EL (cell line): ENCODE measurements at regions not wholly inside any gene's neighbourhood (a gene's known extent, or its start where the extent isn't known, plus 50 kb on each side); places are given as distances from the start of the nearest gene placed in this dataset.

Experiments used
- DNase-seq: peaks from one replicate; pipeline ENCODE4 v3.0.0-alpha.2; 2016

DNA sequence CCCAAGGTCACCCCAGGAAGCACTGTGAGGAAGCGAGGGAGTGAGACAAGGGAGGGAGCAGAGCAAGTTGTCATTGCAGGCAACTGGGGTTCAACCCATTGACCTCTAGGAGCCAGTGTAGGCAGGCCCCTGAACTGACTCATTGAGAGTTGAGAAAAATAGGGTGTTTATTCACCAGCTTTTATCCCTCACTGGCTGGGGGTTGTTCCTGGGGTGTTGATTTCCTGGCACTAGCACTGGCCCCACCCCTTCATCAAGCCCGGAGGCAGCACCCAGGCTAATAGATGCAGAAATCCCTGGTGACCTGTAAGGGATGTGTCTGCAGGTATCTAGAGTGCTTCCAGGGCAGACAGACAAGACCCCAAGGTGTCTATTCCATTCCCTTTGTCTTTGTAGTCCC is 183.9 kb downstream of the ARRDC4 start:
- no peak for DNase-seq

DNA sequence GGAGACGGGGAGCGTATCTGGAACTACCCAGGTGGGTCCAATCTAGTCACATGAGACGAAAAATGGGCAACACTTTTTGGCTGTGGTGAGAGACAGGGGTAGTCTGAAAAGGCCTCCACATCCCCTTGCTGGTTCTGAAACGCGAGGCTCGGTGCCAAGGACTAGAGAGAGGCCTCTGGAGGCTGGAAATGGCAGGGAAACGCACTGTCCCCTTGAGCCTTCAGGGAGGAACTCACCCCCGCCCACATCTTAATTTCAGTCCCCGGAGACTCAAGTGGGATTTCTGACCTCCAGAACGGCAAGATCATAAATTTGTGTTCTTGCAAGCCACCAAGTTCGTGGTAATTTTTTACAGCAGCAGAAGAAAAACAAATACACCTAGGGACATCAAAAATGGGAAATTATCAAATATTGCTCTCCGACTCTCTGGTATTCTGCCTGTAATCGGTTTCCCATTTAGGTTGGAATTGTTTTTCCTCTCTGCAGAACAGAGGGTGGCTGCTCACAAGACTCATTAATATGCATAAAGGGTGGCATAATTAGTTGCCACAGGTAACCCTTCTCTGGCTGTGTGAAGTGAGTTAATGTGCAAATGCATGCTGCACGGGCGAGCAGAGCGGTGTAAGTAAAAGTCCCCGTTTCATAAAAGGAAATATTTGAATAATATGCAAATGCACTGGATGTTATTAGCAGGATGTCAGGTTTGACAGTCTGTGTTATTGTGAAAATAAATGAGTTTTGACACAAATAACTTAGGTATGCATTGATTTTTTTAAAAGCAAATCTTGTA is 185.7 kb downstream of the ARRDC4 start:
- no peak for DNase-seq

DNA sequence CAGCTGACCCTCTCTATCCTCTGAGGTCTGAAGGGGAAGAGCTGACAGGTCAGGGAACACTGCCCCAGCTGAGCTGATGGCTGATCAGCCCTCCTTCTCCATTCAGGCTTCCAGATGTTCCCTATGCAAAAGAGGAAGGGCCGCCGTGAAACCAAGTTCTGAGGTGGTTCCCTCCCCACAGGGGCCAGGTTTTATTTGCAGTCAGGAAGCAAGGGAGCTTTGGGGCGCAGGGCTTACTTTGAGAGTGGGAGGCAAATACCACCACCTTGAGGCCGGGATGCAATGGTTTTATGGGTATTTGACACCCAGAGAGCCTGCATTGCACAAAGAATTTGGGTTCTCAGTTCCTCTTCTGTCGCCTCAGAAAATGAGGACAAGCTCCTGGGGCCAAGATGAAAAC is 186.9 kb downstream of the ARRDC4 start:
- DNase-seq: no peak

DNA sequence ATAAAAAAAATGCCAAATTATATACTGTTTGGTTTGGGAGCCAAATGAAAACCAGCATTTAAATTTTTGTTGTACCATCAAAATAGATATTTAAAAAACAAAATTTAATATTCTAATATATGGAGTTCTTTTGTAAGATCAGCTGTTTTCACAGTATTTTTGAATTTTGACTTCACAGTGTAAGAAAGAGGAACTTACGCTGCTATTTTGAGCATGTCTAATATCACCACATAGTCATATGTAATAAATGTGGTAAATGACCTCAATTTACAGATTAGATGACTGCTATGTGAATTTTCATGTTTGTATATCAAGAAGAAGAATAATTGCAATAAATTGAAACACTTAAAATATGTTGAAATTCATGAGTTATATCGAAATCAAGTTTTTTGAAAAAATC is 189.6 kb downstream of the ARRDC4 start:
- no peak for DNase-seq

DNA sequence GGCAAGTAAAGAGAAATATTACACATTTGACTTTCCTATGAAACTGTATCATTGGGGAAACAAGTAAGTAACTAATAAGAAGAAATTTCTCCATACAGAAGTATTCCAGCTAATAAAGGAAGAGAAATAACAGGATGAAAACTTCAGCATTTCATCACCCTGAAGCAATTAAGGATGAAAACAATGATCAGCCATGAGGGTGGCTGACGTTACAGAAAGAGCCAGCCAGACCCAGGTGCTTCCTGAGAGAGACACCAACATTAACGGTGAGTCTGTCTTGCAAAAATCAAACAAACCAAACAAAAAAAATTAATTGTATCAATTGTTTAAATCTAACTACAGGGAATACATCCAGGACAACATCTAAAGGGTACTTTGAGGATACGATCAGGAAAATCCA is 190.0 kb downstream of the ARRDC4 start:
- DNase-seq: no peak

DNA sequence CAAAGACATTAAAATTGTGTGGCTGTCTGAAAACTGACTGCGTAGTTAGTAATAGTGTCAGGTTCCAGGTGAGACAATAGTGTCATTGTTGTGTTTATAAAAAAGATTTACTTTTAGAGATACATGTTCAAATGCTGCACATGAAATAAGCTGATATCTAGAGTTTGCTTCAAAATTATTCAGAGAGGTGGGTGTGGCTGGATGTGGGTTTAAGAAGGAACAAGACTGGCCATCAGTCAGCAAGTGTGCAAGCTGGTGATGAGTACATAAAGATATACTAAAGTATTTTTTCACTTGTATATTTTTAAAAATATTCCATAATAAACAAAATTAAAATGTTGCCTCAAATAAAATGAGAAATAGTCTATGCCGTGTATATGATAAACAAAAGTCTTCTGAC is 190.6 kb downstream of the ARRDC4 start:
- DNase-seq: no peak

DNA sequence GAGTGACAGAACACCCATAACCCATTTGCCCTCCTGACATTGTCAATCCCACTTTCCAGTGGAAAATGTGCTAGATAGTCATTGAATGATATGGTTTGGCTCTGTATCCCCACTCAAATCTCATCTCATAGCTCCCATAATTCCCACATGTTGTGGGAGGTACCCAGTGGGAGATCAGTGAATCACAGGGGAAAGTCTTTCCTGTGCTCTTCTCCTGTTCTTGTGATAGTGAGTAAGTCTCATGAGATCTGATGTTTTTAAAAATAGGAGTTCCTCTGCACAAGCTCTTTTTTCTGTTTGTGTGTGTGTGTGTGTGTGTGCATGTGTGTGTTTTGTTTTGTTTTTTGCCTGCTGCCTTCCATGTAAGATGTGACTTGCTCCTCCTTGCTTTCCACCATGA is 191.7 kb downstream of the ARRDC4 start:
- DNase-seq: no peak

DNA sequence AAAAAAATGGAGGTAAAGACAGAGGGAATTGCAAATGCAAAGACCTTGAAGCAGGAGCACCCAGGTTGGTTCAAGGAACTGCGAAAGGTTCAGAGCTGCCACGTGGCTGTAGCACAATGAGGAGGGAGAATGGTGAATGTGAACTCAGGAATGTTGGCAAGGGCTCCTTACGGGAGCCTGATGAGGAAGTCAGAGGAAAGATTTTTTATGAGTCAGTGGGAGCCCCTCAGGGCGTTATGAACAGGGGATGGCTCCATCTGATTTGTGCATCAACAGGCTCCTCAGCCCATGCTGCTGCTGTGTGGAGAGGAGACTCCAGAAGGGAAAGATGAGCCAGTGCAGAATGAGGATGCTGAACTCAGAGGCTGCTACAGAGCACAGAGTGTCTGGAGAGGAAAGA is 194.4 kb downstream of the ARRDC4 start:
- DNase-seq: peak; percentile 99

DNA sequence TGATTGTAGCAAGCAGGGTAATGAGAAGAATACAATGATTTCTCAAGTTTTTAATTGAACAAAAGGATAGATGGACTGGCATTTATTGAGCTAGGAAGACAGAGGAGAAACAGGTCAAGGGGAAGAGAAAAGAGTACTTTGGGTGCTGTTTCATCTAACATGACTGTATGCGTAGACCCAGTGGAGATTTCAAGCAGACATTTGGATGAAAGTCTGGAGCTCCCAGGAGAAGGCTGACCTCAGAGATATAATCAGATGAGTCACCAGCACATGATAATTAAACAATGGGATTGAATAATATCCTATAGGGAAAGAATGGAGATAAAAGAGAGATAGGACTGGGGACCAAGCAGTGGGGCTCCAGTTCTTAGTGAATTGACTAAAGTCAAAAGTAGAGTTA is 194.9 kb downstream of the ARRDC4 start:
- DNase-seq: peak; percentile 78

DNA sequence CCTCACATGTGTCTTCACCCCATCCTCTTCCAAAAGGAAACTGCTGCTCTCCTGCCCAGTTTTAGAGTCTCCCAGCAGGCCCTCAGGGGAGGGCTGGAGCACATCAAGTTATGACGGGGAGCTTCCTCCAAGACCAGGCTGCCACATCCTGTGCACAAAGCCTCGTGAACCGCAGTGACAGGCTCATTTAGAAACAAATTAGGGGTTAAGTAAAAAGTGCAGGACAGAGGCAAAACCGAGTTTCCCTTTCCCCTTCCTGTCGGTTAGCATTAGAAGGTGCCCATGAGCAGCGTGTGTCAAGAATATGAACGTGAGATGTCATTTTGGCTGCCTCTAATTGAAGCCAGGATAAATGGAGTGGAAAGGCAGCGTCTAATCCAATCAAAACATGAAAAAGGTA is 199.7 kb downstream of the ARRDC4 start:
- DNase-seq: no peak

DNA sequence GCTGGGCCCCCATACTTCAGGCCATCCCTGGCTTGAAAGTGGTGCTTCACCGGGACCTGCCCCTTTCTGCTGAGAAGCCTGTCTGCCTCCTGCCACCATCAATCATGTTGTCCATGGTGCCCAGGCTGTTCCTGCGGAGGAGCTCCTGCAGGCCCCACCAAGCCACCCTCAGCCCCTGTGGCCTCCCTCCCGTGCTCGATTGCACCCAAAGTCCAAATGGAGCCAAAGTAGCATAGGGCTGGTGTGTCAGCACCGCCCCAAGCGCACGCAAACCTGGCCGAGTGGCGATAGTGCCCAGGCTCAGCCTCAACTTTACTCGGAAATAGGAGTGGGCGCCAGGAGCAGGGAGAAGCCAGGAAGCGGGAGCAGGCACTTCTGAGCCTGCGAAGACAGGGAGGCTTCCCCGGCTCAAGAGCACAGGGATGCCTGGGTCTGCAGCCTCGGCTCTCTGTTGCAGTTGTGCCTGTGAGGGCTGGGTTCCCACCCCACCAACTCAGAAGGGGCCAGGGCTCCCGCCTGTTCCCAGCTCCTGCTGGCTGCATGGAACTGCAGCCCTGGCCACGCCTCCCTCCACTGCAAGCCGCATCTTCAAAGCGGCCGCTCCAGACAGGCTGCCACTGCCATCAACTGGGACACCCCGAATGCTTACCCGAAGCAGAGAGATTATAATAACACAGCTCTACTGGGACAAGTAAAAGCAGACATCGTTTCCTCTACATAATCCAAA is 203.0 kb downstream of the ARRDC4 start:
- DNase-seq: no peak

DNA sequence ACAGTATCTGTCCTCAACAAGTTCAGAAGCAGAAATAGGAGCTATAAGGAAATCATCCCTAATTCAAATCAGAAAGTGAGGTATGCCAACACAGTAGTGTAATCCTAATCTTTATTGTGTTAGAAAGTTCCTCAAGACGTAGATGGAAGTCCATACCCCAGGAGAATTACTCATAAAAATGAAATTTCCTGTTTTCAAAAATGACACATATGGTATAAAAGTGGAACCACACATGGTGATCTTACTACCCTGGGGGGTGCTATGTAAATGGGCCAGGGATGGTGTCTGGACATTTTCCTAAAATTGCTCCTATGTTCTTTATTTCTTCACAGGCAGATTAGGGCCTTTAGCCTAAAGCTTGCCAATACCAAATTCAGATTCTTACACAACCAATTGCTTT is 204.1 kb downstream of the ARRDC4 start:
- peak; percentile 66 for DNase-seq

DNA sequence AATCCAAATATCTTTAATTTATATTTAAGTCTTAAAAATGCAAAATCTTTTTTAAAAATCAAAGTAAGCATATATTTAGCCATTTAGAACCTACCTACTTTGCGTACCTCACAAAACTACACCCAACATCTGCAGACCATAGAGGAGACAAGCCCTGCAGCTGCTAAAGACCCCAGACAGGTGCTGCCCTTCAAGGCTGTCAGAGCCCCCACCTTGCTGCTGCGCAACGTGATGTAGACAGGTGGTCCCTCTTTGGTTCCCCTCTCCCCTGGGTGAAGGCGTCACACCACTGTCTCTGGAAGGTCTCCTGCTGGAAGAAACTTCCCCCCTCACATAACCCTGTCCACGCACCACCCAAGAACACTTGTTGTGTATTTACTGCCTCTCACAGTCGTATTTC is 204.5 kb downstream of the ARRDC4 start:
- DNase-seq: no peak

DNA sequence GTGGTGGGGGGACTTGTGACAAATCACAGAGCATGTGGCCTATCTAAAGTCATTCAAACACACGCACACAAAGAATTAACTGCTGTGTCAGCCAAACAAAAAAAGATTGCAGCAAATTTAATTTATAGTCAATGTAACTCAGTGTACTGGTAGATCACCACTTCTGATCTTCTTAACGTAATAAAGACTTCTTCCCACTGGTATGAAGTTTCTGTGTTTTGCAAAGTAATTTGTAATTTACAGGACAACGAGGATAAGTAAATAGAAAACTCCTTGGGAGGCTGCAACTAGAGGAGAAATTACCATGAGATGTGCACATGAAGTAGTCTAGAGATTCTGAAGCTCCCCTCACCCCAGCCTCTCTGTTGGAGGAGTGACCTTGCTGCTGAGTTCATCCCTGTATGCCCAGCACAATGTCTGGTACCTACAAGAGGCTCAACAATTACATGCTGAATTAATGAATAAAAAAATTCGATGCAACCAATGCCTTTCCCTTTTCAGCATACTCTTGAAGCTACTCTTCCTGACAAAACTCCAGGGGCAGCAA is 207.3 kb downstream of the ARRDC4 start:
- no peak for DNase-seq

DNA sequence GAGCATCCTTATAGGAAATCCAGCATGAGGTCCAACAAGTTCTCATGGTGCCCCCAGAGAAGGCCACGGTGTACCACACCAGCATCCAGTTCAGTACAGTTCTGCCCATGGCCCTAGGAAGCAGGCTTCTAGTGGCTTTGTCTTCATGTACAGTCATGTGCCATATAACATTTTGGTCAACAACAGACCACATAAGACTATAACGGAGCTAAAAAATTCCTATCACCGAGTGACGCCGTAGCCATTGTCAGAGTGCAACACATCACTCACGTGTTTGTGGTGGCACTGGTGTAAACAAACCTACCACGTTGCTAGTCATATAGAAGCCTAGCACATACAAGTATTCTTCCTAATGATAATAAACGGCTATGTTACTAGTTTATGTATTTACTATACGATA is 209.0 kb downstream of the ARRDC4 start:
- DNase-seq: no peak

DNA sequence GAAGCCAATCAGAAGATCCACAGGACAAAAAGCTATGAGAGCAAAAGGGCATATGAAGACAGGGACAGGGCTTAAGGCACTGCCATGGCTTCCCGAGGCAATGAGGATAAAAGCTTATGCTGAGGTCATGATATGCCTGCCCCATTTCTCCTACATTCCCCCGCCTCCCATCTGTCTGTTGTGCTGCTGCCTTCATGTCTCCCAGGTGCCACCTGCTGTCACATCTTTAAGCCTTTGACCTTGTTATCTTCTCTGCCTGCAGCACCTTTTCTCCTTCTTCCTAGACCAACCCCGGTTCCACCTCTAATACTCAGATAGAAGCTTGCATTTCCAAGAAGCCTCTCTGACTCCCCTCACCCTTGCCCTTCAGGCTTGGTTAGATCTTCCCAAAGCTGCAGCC is 213.8 kb downstream of the ARRDC4 start:
- DNase-seq: peak; percentile 25

DNA sequence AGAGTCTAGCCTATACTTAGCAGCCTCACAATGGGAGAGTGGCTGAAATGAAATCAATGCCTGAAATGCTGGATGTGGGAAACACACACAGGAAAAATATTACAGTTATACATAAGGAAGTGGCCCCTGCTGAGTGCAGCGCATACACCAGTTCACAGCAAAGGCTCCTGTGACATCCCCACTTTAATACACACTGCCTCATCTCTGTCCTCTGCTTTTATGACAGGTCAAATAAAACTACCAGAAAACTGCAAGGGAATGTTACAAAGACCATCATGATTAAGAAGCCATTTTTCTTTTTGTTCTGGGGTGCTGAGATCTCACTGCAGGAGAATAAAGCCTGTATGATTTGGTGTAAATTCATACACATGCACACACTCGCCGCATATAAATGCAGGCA is 214.3 kb downstream of the ARRDC4 start:
- DNase-seq: no peak

DNA sequence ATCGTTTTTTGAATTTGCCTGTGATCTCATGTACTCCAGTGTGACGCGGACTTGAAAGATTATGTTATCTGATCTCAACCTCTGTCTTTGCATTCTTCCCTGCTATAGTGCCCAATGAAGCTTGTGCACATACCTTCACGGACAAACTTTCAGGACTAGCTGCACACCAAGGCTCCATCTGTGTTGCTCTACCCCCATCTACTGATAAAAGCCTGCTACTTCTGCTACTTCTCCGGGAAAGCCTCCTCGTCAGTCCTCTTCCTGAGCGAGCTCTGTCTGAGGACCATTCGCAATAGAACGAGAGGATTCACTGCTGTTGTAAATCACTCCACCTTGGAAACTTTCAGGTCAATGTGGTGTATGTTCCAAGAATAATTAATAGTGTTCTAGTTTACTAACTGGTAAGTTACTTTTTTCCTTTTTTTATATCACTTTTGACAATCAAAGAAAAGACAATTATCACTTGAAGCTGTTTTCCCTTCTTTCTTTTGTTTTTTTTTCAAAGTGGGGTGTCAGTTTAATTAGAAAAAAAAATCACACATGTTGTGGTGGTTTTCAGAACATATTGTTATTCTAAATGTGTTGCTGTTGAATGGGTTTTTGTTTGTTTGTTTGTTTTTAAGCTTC is 217.6 kb downstream of the ARRDC4 start:
- DNase-seq: peak; percentile 83

DNA sequence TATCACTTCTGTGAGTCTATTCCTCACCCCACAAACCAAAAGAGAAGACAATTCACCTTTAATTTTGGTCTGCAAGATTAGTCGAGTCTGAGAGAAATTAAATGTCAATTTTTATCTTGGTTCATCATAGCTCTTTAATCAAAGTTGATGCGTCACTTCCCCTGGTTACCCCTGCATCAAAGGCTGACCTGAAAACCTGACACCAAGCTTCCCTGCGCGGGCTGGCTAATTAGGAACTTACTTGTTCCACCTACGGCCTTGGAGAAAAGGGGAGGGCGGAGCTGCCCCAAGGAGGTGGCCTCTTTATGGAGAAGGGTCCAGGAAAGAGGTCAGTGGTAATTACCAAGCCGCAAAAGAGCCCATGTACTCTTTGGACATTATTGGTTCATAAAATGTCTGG is 218.4 kb downstream of the ARRDC4 start:
- no peak for DNase-seq

DNA sequence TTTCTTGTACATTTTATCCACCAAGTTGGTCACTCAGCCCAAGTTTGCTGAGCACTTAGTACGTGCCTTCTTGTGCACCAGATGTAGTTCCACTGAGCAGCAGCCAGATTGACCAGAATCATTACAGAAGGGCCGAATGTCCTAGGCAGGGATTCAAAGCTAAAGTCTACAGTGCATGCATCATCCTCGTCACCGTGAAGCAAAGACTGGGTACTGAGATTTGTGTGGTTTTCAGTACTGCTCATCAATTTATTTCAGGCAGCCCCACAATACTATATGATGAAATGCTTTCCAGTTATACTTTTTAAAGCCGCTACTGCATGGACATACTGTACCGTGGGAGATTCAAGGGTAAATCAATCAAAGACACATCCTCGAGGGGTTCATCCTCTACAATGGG is 227.0 kb downstream of the ARRDC4 start:
- no peak for DNase-seq

DNA sequence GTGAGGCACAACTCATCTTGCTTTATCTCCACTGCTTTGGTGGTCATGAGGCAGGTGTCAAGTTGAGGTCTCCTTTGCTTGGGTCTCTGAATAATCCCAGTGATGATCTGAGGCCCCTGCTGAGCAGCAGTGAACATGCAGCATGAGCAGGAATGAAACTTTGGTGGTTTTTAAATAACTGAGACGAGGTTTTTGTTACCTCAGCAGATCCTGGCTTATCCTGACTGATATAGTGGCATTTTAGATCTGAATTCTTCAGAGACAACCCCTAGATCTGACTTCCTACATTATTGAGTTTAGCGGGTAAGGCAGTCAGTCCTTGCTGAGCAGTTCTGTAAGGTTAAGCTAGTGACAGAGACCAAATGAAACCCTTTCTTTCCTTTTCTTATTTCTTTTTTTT is 230.4 kb downstream of the ARRDC4 start:
- DNase-seq: no peak

DNA sequence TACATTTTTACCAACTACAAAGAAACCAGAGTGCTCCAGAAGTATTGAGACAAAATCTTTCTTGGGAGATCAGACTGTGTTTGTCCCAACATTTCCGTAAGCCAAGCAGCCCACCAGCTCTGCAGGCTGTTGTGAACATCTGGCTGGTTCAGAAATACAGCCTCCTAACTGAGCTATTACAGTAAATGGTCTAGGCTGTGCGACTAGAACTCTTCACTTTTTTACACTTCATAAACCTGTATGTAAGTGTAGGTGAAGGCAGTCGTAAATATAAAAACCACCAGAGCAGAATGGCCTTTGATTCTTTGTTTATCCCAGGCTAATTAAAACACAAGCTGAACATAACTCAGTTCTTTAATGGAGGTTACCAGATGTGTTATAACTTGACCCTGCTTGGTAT is 235.3 kb downstream of the ARRDC4 start:
- no peak for DNase-seq

DNA sequence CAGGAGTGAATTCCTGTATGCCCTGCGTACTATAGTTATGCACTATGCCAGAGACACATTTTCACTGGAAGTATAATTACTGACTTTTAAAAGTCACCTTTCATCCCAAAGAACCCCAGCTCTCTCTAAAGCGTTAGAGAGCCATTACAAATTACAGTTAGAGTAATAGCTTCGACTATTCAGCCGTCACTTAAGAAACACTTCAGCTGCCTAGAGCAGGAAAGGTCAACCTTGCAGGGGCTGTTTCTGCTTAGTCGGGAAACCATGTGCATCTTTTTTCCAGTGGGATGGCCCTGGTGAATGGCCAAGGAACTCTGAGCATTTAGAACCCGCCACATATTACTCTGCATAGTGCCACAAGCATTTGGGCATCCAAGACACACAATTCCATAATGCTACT is 235.9 kb downstream of the ARRDC4 start:
- no peak for DNase-seq

DNA sequence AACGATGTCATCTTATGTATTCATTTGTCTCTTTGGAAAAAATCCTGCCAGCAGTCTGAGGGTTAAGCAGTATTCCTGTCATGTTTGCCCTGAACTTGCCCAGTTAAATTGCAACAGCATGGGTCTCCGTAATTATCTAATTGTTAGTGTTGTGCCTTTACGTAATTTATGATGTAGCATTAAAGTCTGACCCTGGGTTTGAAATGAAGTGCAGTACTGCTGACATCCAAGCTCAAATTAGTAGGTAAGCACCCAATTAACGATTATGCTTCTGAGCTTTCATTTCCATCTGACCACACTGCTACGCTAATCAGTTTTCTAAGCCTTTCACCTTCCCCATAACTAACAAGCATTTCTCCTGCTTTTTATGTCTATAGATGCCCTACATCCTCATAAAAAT is 241.8 kb downstream of the ARRDC4 start:
- DNase-seq: no peak
